NOMO-1 treated with dmso at 0.1 percent for 144 hours (cell line): ENCODE measurements at regions not wholly inside any gene's neighbourhood (a gene's known extent, or its start where the extent isn't known, plus 50 kb on each side); places are given as distances from the start of the nearest gene placed in this dataset.
"Not testable (repeated sequence)": the region's sequence is repeated elsewhere in the genome, so short reads cannot be mapped to it uniquely, and the experiment has no call there.

Experiments used
- DNase-seq: peaks from one replicate; lab custom pipeline; 2025; ENCODE audit not compliant: unreplicated experiment; lab: John Stamatoyannopoulos, UW

DNA sequence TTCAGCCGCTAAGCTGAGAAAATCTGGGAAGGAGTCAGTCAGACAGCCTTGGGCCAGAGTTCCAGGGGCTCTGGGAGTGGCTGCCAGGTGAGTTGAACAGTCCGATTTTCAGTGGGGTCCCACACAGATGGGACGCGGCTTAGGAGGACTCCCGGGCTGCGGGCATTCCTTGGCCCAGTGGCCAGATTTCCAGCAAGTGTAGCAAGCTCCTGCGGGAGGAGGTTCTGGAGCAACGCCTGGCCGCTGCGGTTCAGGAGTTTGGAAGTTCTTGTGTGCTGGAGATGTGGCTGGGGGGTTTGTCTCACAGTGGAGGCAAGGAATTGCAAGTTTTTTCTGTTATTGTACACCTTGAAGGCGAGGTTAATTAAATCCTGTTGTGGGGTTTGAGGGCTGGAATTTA lies 1020.1 kb upstream of the MANEA start:
- not testable (repeated sequence) for DNase-seq

GRCh38 chr6:94548201-94548600 lies 1029.1 kb upstream of the MANEA start:
- DNase-seq = no peak

DNA sequence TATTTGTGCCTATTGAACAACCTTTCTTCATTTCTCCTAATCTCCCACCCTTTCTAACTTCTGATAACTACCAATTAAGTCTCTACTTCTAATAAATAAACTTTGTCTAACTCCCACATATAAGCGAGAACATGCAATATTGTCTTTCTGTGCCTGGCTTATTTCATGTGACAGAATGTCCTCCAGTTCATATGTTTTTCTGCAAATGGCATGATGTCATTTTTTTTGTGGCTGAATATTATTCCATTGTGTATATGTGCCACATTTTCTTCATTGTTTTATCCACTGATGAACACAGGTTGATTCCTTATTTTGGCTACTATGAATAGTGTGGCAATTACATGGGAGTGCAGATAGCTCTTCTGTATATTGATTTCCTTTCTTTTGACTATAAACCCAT lies 1041.5 kb upstream of the MANEA start:
- DNase-seq = no peak

- DNase-seq = no peak
These were observed 1065.7 kb upstream of the MANEA start for GRCh38 chr6:94511502-94512088.

GRCh38 chr6:94510877-94511276 lies 1066.5 kb upstream of the MANEA start:
- DNase-seq = no peak

DNA sequence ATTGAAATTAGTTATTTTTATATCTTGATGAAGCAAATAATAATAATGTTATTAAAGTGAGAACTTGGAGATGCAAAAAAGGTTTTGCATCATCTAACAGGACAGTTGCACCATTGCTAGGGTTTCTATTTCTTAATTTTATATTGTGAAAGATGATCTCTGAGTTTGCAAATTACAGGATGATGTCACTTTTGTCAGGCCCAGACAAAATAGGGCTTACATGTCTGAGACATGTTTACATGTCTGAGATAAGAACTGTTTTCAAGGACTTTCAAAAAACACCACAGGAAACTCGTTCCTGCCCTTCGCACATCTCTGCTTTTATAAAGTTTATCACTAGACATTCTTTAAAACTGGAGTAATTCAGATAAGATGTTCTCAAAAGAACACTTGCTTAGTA lies 1075.8 kb upstream of the MANEA start:
- DNase-seq = no peak

GRCh38 chr6:94498099-94498498 lies 1078.7 kb upstream of the EPHA7 start:
- DNase-seq = no peak

- no peak for DNase-seq
These were observed 1075.1 kb upstream of the EPHA7 start for GRCh38 chr6:94494500-94494899.

GRCh38 chr6:94487371-94487770 lies 1068.0 kb upstream of the EPHA7 start:
- no peak for DNase-seq

GRCh38 chr6:94478133-94479005 lies 1059.0 kb upstream of the EPHA7 start:
- no peak for DNase-seq

GRCh38 chr6:94468830-94469229 lies 1049.5 kb upstream of the EPHA7 start:
- no peak for DNase-seq

GRCh38 chr6:94464018-94464510 lies 1044.7 kb upstream of the EPHA7 start:
- no peak for DNase-seq

DNA sequence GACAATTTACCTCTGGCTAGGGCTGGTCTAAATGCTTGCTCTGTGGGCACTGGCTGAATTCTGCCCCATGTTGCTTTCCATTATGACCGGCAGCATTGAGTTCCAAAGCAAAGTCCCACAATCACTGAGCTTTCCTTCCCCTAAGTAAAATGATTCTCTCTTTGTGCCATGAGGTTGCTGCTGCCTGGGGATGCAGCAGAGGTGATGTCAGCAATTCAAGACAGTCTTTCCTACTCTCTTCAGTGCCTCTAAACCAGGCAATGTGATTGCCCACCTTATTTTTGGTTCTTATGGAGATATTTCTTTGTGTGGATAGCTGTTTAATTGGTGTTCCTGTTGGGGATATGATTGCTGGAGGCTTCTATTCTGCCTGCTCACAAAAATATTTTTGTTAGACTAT lies 1043.9 kb upstream of the EPHA7 start:
- no peak for DNase-seq

DNA sequence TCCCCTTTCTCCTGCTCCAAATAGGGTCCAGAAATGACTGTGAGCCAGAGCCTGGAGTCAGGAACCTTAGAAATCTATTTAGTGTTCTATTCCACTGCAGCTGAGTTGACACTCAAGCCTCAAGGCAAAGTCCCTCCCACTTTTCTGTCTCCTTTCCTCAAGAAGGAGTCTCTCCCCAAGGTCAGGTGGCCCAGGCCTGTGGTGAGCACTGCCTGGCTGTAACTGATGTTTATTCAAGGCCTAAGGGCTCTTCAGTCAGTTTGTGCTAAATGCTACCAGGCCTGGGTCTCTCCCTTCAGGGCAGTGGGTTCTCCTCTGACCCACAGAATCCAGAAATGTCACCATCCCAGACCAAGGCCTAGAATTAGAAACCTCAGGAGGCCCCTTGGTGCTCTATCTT lies 1042.9 kb upstream of the EPHA7 start:
- no peak for DNase-seq

DNA sequence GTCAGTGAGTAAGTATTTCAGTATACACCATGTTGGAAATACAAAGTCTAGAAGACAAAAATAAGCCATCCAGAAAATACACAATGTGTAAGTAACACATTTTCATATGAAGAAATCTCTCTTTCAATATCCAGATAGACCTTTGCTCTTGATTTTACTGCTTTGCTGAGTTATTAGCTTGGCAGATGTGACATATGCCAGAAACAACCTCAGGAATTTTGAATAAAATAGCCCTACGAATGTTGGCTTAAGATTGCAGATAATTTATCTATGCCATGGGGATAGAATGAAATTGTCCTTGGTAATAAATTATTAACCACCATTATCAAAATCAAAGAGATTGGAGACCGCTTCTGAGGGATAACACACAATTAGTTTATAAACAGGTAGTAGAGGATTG lies 1036.9 kb upstream of the EPHA7 start:
- no peak for DNase-seq

- DNase-seq = no peak
These were observed 1034.9 kb upstream of the EPHA7 start for GRCh38 chr6:94454231-94454630.

DNA sequence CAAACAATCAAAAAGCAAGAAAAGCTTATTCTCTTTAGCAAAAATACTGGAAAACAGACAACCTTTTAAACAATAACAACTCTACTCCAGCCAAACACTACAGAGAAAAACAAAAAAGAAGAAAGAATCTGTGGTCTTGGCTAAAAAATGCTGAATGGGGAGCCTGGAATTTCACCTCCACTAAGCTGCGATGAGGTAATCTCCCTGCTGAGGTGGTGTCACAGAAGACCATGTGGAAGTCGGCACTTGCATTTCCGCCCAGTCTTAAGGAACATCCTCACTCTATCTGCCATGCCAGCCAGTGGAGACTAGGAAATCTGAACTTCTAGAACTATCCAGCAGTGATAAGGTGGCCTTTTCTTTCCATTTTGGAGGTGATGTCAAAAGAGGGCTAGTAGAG lies 1026.8 kb upstream of the EPHA7 start:
- no peak for DNase-seq

- no peak for DNase-seq
These were observed 1024.3 kb upstream of the EPHA7 start for GRCh38 chr6:94443701-94444100.

DNA sequence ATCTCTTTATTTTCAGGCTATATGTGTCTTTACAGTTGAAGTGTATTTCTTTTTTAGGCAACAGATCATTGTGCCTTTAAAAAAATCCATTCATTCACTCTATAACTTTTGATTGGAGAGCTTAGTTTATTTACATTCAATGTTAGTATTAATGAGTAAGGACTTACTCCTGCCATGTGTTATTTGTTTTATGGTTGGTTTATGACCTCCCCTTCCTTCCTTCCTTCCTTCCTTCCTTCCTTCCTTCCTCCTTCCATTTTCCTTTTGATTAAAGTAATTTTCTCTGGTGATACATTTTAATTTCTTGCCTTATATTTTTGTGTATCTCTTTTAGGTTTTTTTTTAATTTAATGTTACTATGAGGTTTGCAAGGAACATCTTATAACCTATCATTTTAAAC lies 1005.3 kb upstream of the EPHA7 start:
- no peak for DNase-seq

DNA sequence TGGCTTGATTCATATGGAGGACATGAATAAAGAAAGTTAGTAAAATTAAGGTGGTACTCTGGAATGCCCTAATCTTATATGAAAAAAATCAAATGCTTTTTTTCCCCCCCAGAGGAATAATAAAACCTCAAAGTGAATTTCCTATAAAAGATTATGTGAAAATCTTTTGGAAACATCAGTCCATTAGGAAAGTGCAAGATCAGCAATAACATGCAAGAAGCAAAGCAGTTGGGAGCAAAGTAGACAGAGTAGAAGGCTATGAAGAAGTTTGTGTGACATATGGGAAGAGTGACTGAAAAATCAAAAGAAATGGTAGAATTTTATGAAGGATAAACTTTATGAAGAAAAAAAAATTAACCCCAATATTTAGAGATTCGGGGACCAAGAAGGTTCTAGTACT lies 998.0 kb upstream of the EPHA7 start:
- DNase-seq = no peak

- DNase-seq = no peak
These were observed 994.7 kb upstream of the EPHA7 start for GRCh38 chr6:94414041-94414440.

DNA sequence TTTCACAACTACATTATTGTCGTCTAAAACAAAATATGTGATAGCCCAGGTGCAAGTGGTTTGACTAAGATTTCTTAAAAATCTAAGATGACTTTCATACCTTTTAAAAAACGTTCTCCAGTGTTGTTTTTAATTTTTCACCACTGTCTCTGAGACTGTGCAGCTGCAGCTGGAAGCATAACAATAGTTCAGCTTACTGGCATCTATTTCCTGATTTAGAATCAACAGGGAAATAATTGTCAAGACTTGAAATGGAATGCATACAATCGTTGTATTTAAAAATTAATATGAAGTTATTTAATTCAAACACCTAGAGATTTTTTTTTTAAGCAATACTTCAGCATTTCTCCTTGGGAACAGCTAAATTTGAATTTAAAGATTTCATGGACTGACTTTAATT lies 982.0 kb upstream of the EPHA7 start:
- no peak for DNase-seq

DNA sequence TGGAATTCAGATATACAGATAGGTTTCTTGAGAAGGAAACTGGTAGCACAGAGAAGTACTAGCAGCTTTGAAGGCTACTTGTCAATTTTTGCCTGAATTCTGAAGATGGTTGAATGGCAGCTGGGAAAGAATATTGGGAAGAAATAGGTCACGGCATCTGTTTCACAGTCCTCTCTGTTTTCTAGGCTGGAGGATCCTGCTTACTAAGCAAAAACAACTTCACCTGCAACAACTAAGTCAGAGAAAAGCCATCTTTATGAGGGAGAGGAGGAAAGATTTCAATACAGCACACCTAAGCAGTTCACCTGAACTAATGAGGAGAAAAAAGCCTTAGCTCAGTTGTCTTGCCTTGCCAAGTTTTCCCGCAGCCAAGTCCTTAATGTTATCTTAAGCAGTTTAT lies 975.5 kb upstream of the EPHA7 start:
- DNase-seq = no peak
